Esophagus mucosa (tissue), 1 donor: ENCODE measurements at regions not wholly inside any gene's neighbourhood (a gene's known extent, or its start where the extent isn't known, plus 50 kb on each side); places are given as distances from the start of the nearest gene placed in this dataset.

ENCODE experiments used
- ATAC-seq: fragments of 200-7000 bp; cut with Tn5 transposase; one replicate; pipeline ENCODE4 v1.9.1; 2020
- donor health status: DM: yes; HTN: yes; CAD: no.

GRCh38 chr1:55338448-55338820 lies 123.3 kb upstream of the USP24 start:
- no peak for ATAC-seq

DNA sequence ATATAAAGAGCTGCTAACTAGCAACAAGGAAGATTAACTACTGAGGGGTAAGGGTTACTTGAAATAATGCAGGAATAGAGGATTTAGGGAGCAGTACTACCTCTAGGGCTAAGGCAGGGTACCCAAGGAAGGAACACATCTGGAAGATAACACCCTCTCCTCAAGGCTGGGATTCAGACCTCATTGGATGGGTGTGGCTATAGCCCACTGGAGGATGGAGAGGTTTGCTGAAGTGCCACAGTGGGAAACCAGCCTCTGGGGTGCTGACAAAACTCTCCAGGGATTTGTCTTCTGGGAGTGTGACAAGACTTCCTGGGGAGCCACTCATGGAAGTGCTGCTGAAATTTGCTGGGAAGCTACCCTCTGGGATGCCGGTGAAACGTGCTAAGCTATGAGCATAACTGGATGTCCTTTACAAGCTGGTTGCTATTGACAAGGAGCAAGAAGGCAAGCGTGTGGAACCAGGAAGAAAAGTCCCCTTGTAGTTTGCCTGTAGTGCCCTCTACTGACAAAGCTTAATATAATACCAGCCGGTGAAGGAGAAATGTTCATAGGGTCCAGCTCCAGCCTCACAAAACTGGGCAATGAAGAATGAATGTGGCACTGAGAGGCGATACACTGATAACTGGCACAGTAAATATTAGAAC lies 122.8 kb upstream of the USP24 start:
- ATAC-seq: peak; percentile 74

- no peak for ATAC-seq
Measured at GRCh38 chr1:55334797-55335196, 119.6 kb upstream of the USP24 start.

- no peak for ATAC-seq
Measured at GRCh38 chr1:55334160-55334559, 119.0 kb upstream of the USP24 start.

GRCh38 chr1:55333461-55333860 lies 118.3 kb upstream of the USP24 start:
- no peak for ATAC-seq

- ATAC-seq: no peak
Measured at GRCh38 chr1:55331351-55331750, 116.2 kb upstream of the USP24 start.

- ATAC-seq: no peak
Measured at GRCh38 chr1:55329808-55330432, 114.8 kb upstream of the USP24 start.

GRCh38 chr1:55329091-55329490 lies 113.9 kb upstream of the USP24 start:
- no peak for ATAC-seq

DNA sequence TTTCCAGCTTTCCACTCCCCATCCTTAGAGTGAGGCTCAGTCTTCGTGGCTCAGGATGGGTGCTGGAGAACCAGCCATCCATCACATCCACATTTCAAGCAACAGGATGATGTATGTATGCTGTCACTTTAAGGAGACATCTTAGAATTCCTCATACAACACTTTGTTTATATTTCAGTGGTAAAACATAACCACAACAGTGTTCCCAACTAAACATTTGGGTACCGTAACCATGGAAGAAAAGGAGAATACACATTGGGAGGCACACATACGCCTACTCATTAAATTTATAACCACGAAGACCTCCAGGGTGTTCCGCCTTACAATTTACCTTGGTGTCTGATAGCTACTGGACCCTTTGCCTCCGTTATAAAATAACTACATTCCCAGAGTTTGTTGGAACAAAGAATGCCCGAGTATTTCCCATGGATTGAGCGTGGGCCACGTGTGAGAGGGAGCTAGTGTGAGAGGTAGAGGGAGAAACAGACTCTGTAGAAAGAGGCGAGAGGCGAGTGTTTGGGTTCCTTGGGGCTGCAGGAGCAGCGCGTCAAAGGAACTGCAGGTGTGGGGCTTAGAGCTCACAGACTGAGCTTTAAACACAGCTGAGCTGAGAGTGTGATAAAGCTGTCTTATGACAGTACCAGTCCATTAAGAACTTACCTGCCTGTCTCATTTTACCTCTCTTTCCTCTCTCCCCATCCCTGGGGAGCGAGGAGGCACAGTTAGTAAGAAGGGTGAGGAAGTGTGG lies 111.5 kb upstream of the USP24 start:
- no peak for ATAC-seq

- no peak for ATAC-seq
Measured at GRCh38 chr1:55323760-55324159, 108.6 kb upstream of the USP24 start.

DNA sequence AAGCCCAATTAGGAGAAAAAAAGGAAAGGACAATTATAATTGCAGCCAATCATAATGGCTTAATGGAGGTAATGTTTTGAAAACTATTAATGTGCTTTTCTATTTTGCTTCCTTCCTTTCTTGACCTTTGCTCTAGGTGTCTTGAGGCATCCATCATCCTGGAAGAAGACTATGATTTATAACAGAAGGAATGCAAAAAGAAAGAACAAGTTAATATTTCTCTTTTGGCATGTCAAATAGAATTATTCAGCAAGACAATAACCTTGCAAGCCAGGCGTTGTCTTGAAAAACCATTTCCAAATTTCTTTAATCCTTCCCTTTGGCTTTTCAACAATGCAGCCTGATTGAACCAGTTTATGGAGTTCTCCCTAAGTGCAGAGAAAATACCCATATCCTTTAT lies 107.7 kb upstream of the USP24 start:
- no peak for ATAC-seq

- no peak for ATAC-seq
Measured at GRCh38 chr1:55321942-55322341, 106.8 kb upstream of the USP24 start.

- no peak for ATAC-seq
Measured at GRCh38 chr1:55320891-55321290, 105.7 kb upstream of the USP24 start.

GRCh38 chr1:55318116-55318817 lies 103.1 kb upstream of the USP24 start:
- no peak for ATAC-seq

DNA sequence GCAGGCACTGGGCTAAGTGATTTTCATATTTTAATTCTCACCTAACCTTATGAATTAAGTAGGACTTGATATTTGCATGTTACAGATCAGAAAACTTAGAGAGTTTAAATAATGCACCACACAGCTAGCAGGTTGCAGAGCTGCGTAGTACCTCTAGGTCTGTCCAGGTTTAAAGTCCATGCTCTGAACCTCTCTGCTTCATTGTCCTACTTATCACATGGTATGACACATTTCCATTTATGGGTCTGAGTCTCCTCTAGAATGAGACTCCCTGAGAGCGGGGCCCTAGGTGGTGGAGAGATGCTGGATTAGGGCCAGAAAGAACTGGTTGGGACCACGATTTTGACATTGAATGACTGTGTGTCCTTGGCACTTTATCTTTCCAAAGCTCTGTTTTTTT lies 102.5 kb upstream of the USP24 start:
- no peak for ATAC-seq

GRCh38 chr1:55316947-55317662 lies 101.9 kb upstream of the USP24 start:
- ATAC-seq: no peak

DNA sequence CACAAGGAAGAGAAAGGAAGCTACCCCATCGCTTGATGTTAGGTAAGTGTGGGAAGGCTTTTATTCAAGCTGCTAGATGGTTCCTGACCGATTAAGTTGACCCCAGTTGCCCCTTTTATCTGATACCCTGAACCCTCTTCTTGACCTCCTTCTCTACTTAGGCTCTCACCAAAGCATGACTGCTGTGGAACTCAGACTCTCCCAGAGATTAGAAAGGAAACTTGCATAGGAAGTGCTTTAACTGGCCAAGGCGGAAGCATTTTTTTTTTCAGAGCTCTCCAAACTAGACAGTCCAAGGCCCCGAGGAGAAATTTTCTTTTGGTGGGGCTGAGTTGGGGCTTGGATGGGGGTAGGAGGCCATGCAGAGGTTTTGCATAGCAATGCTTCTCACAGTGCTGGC lies 101.3 kb upstream of the USP24 start:
- no peak for ATAC-seq

- ATAC-seq: no peak
Measured at GRCh38 chr1:55315552-55315951, 100.4 kb upstream of the USP24 start.

GRCh38 chr1:55314740-55315139 lies 99.6 kb upstream of the USP24 start:
- peak; percentile 90 for ATAC-seq

- ATAC-seq: peak; percentile 74
Measured at GRCh38 chr1:55313903-55314302, 98.7 kb upstream of the USP24 start.

DNA sequence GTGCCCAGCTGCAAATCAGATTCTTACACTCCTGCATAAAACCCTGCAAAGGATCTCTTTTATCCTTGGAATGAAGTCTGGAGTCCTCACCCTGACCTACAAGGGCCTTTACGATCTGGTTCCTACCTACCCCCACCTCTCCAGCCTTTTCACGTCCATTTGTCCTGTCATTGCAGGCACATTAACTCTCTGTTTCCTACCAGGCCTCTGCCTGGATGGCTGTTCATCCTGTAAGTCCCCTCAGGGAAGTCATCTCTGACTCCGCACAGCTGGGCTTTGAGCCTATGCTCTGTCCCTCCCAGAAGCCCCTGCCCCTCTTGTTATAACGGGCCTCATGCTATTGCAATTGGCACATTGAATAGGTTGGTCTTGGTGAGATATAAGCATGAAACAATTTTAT lies 96.8 kb upstream of the USP24 start:
- no peak for ATAC-seq

- no peak for ATAC-seq
Measured at GRCh38 chr1:55311057-55311641, 96.0 kb upstream of the USP24 start.
